Panc1 (cell line): ENCODE measurements at regions not wholly inside any gene's neighbourhood (a gene's known extent, or its start where the extent isn't known, plus 50 kb on each side); places are given as distances from the start of the nearest gene placed in this dataset.

Source experiments
- ATAC-seq: fragments of 200-7000 bp; cut with Tn5 transposase; 2 replicates; pipeline ENCODE4 v1.9.1; 2020; ENCODE audit warnings: mild to moderate bottlenecking, moderate library complexity
- BruUV-seq: library from RNA; stranded (reverse); fragments of 400-500 nt; replicated peaks from 2 replicates; lab custom pipeline; 2021; lab: Mats Ljungman, UMichigan
- CTCF ChIA-PET: fragments of 300-600 bp; sonication (Branson Sonifier 250); formaldehyde crosslinking; loops from one replicate; lab custom pipeline; 2022; ENCODE audit warnings: antibody characterized with exemption; lab: Charles Lee
- POLR2A ChIA-PET: fragments of 300-600 bp; sonication (Branson Sonifier 250); formaldehyde crosslinking; loops from one replicate; lab custom pipeline; 2022; ENCODE audit warnings: antibody characterized with exemption; lab: Charles Lee
- DNase-seq: peaks from one replicate; pipeline ENCODE4 v3.0.0-alpha.2; 2010; ENCODE audit warnings: low read depth, low spot score
- H3K27ac ChIP-seq: 2 replicates; pipeline ENCODE4 v1.5.1; 2011; ENCODE audit warnings: mild to moderate bottlenecking, low read length, inconsistent platforms
- H3K27me3 ChIP-seq: fragments of 200-500 bp; sonication (Bioruptor generic); 2 replicates; pipeline ENCODE4 v1.6.0; 2014; ENCODE audit warnings: low read length, inconsistent platforms; ENCODE audit not compliant: control insufficient read depth, insufficient read depth
- H3K36me3 ChIP-seq: fragments of 200-500 bp; sonication (Bioruptor generic); 2 replicates; pipeline ENCODE4 v1.5.1; 2014; ENCODE audit warnings: inconsistent platforms, mild to moderate bottlenecking, low read length, moderate library complexity; ENCODE audit not compliant: control insufficient read depth, insufficient read depth
- H3K4me1 ChIP-seq: 2 replicates; pipeline ENCODE4 v1.5.1; 2011; ENCODE audit warnings: inconsistent platforms, mild to moderate bottlenecking, low read length, moderate library complexity; ENCODE audit not compliant: control insufficient read depth, insufficient read depth
- H3K4me3 ChIP-seq, 2 experiments: 2 replicates each; pipeline ENCODE4 v1.5.1; 2011 to 2012; ENCODE audit warnings: low read depth in 2 of 2, low read length in 2 of 2, mild to moderate bottlenecking in 2 of 2, inconsistent platforms in 1 of 2, moderate library complexity in 1 of 2
- H3K9me3 ChIP-seq: fragments of 200-500 bp; sonication (Bioruptor generic); 2 replicates; pipeline ENCODE4 v1.5.1; 2014; ENCODE audit warnings: low read depth, mild to moderate bottlenecking, inconsistent platforms, low read length, moderate library complexity; ENCODE audit not compliant: control insufficient read depth, insufficient read depth
- POLR2AphosphoS5 ChIP-seq: IDR thresholded peaks from 2 replicates; pipeline ENCODE4 v1.6.1; 2012; ENCODE audit warnings: mild to moderate bottlenecking, low read depth, low read length, moderate library complexity
- REST ChIP-seq, 2 experiments: IDR thresholded peaks; 2 replicates each; pipeline ENCODE4 v1.6.1; 2011 to 2012; ENCODE audit warnings: low read depth in 2 of 2, control low read depth in 1 of 2, low read length in 1 of 2, mild to moderate bottlenecking in 1 of 2, moderate library complexity in 1 of 2; ENCODE audit not compliant: insufficient read depth in 1 of 2
- SIN3A ChIP-seq: IDR thresholded peaks from 2 replicates; pipeline ENCODE4 v1.6.1; 2012; ENCODE audit warnings: low read depth, mild to moderate bottlenecking, low read length, moderate library complexity, borderline replicate concordance; ENCODE audit not compliant: insufficient read depth
- TCF7L2 ChIP-seq: IDR thresholded peaks from 2 replicates; pipeline ENCODE4 v1.6.1; 2011; ENCODE audit warnings: mild to moderate bottlenecking, low read depth, low read length, inconsistent platforms
- in situ Hi-C: cut with HindIII; loops from 2 replicates; pipeline ENCODE4 v1.10.0; 2016; ENCODE audit warnings: low sequenced_read_pairs, low pct_unique_long_range_greater_than_20kb
- intact Hi-C: fragments of 100-400 bp; cut with micrococcal nuclease; formaldehyde crosslinking; loops from one replicate; pipeline ENCODE4 v1.10.0; 2022; ENCODE audit not compliant: unreplicated experiment
- TF ChIP-seq, protein P1 (sequence below): fragments of 450-650 bp; IDR thresholded peaks from 2 replicates; pipeline ENCODE4 v1.5.1; 2017; ENCODE audit warnings: mild to moderate bottlenecking

GRCh38 chr1:168483539-168483938 lies 60.3 kb downstream of the XCL2 start:
- in situ Hi-C loops = no loop called here
- H3K9me3 ChIP-seq = no peaks in the 10 kb centered on the region
- intact Hi-C loops = no loop called here
- ATAC-seq (no peak), DNase-seq (no peak)
- 0 out of 2 replicates have a peak, but pooled peaks cover 2% of the 10 kb centered on the region for H3K27me3 ChIP-seq
- ChIA-PET POLR2A (no interaction called here), CTCF (no interaction called here)
- BruUV-seq = no TSS peak
- no peak overlapping the region for H3K4me3 ChIP-seq
- H3K27ac ChIP-seq = no peak overlapping the region
- H3K4me1 ChIP-seq = no peaks in the 10 kb centered on the region
- TF ChIP-seq TCF7L2 (no peak), SIN3A (no peak)
- H3K36me3 ChIP-seq = no peaks in the 10 kb centered on the region

GRCh38 chr1:168482106-168482505 lies 61.7 kb downstream of the XCL2 start:
- in situ Hi-C loops = no loop called here
- ATAC-seq = no peak

More at GRCh38 chr1:168482106-168482505, 61.7 kb downstream of the XCL2 start:
- H3K4me3 ChIP-seq = no peak overlapping the region
- intact Hi-C loops = no loop called here
- POLR2A ChIA-PET = no interaction called here
- no peak overlapping the region for H3K27ac ChIP-seq
- H3K27me3 ChIP-seq = no peaks in the 10 kb centered on the region
- no peaks in the 10 kb centered on the region for H3K9me3 ChIP-seq
- H3K4me1 ChIP-seq = no peaks in the 10 kb centered on the region
- BruUV-seq = no TSS peak
- CTCF ChIA-PET = no interaction called here
- no peak for DNase-seq
- no peaks in the 10 kb centered on the region for H3K36me3 ChIP-seq
- TF ChIP-seq TCF7L2 (no peak), POLR2AphosphoS5 (no peak), SIN3A (no peak), REST (IDR thresholded peaks at IDR 0.05; ENCODE audit: insufficient read depth in 1 of 2, low read depth in 2 of 2, low read length in 1 of 2) (no peak)
- TF ChIP-seq, protein P1, sequence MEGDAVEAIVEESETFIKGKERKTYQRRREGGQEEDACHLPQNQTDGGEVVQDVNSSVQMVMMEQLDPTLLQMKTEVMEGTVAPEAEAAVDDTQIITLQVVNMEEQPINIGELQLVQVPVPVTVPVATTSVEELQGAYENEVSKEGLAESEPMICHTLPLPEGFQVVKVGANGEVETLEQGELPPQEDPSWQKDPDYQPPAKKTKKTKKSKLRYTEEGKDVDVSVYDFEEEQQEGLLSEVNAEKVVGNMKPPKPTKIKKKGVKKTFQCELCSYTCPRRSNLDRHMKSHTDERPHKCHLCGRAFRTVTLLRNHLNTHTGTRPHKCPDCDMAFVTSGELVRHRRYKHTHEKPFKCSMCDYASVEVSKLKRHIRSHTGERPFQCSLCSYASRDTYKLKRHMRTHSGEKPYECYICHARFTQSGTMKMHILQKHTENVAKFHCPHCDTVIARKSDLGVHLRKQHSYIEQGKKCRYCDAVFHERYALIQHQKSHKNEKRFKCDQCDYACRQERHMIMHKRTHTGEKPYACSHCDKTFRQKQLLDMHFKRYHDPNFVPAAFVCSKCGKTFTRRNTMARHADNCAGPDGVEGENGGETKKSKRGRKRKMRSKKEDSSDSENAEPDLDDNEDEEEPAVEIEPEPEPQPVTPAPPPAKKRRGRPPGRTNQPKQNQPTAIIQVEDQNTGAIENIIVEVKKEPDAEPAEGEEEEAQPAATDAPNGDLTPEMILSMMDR = no peak
